Astrocyte (in vitro differentiated cells and primary cell): ENCODE measurements at regions not wholly inside any gene's neighbourhood (a gene's known extent, or its start where the extent isn't known, plus 50 kb on each side); places are given as distances from the start of the nearest gene placed in this dataset.

Experiments used
- EZH2 ChIP-seq: IDR thresholded peaks from 2 replicates; pipeline ENCODE4 v1.6.1; 2012; ENCODE audit warnings: mild to moderate bottlenecking, low read length, inconsistent platforms; ENCODE audit not compliant: insufficient read depth
- TF ChIP-seq, protein P1 (sequence below): IDR thresholded peaks from 2 replicates; pipeline ENCODE4 v1.5.1; 2011; ENCODE audit warnings: low read depth, mild to moderate bottlenecking, inconsistent platforms, low read length, moderate library complexity; ENCODE audit not compliant: insufficient read depth

DNA sequence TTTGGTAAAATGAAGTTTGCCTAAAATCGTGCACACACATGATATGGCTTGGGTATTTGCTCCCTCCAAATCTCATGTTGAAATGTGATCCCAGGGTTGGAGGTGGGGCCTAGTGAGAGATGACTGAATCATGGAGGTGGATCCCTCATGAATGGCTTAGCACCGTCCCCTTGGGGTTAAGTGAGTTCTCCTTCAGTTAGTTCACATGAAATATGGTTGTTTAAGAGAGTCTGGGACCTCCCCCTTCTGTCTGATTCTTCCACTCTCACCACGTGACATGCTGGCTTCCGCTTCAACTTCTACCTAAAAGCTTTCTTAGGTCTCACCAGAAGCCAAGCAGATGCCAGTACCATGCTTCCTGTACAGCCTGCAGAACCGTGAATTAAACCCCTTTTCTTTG, 58.4 kb downstream of the SIPA1L2 start:
- TF ChIP-seq, protein P1, sequence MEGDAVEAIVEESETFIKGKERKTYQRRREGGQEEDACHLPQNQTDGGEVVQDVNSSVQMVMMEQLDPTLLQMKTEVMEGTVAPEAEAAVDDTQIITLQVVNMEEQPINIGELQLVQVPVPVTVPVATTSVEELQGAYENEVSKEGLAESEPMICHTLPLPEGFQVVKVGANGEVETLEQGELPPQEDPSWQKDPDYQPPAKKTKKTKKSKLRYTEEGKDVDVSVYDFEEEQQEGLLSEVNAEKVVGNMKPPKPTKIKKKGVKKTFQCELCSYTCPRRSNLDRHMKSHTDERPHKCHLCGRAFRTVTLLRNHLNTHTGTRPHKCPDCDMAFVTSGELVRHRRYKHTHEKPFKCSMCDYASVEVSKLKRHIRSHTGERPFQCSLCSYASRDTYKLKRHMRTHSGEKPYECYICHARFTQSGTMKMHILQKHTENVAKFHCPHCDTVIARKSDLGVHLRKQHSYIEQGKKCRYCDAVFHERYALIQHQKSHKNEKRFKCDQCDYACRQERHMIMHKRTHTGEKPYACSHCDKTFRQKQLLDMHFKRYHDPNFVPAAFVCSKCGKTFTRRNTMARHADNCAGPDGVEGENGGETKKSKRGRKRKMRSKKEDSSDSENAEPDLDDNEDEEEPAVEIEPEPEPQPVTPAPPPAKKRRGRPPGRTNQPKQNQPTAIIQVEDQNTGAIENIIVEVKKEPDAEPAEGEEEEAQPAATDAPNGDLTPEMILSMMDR = no peak
- no peak for TF ChIP-seq EZH2
